ENCODE measurements at regions not wholly inside any gene's neighbourhood (a gene's known extent, or its start where the extent isn't known, plus 50 kb on each side); places are given as distances from the start of the nearest gene placed in this dataset.
A peak's percentile ranks its signal among the peaks of the same experiment; 100 is the strongest.

DNA sequence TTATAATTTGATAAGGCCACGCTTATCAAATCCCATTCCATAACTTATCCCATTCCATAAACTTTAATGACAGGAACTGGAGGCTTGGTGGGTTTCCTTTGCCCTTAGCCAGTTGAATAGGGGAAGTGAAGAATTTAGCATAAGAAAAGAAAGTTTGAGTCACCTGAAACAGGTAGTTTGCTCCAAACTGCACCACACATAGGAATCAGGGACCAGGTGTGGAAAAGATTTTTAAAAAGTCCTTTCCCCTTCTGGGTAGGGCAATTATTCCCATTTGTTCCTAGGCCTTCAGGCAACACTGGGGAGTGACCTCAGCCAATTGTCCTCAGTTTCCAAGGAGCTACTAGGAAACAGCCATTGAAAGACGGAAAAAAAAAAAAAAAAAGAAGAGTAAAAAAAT, 525.7 kb upstream of the CNTN5 start:
- Mint-ChIP-seq H3K9me3 (peaks cover 0 to 3% of the 10 kb centered on the region in 2 experiments; a peak in 1 of 5 replicates), H3K27me3 (ENCODE audit: low read depth) (no peaks in the 10 kb centered on the region), H3K4me1 (peaks cover 17 to 24% of the 10 kb centered on the region in 2 experiments), H3K36me3 (ENCODE audit: insufficient read depth in 1 of 3, low read depth in 3 of 3) (peaks cover 0 to 4% (median 0%) of the 10 kb centered on the region in 3 experiments; a peak in 1 of 7 replicates), H3K4me3 (no peak overlapping the region), H3K27ac (peak overlapping the region; percentile 14 to 91 (median 84))
- H3K27me3 ChIP-seq (ENCODE audit: insufficient read depth, low read length): no peaks in the 10 kb centered on the region
- H3K4me1 ChIP-seq (ENCODE audit: insufficient read depth, low read length): peaks cover 3% of the 10 kb centered on the region; the same call in 1 of the 2 replicates
- no peak overlapping the region for H3K56ac ChIP-seq (ENCODE audit: insufficient read length, low read depth, low read length)
- no peak overlapping the region for H2AK5ac ChIP-seq (ENCODE audit: insufficient read length, low read length)
- no peak overlapping the region for H3K18ac ChIP-seq (ENCODE audit: insufficient read length, low read depth, low read length)
- H3K9me3 ChIP-seq (ENCODE audit: control insufficient read depth, low read depth, low read length): no peaks in the 10 kb centered on the region
- H2BK5ac ChIP-seq (ENCODE audit: insufficient read length, low read length): no peak overlapping the region
- no peak overlapping the region for H4K91ac ChIP-seq (ENCODE audit: insufficient read length, low read depth, low read length)
- no peak overlapping the region for H4K5ac ChIP-seq (ENCODE audit: insufficient read length, low read depth, low read length)
- H3K4me2 ChIP-seq (ENCODE audit: insufficient read depth, insufficient read length, low read length): peak overlapping the region; percentile 25
- TF ChIP-seq, protein P1, sequence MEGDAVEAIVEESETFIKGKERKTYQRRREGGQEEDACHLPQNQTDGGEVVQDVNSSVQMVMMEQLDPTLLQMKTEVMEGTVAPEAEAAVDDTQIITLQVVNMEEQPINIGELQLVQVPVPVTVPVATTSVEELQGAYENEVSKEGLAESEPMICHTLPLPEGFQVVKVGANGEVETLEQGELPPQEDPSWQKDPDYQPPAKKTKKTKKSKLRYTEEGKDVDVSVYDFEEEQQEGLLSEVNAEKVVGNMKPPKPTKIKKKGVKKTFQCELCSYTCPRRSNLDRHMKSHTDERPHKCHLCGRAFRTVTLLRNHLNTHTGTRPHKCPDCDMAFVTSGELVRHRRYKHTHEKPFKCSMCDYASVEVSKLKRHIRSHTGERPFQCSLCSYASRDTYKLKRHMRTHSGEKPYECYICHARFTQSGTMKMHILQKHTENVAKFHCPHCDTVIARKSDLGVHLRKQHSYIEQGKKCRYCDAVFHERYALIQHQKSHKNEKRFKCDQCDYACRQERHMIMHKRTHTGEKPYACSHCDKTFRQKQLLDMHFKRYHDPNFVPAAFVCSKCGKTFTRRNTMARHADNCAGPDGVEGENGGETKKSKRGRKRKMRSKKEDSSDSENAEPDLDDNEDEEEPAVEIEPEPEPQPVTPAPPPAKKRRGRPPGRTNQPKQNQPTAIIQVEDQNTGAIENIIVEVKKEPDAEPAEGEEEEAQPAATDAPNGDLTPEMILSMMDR (conservative IDR thresholded peaks at IDR 0.05): no peak
- H3K27ac ChIP-seq (ENCODE audit: insufficient read length, low read depth, low read length): peak overlapping the region; percentile 78
- no peak overlapping the region for H3K4ac ChIP-seq (ENCODE audit: low read depth, low read length)
- H2AFZ ChIP-seq (ENCODE audit: low read length): no peak overlapping the region
- H2BK12ac ChIP-seq (ENCODE audit: insufficient read length, low read depth, low read length): no peak overlapping the region
- no peak overlapping the region for H2BK15ac ChIP-seq (ENCODE audit: low read depth, low read length)
- no peaks in the 10 kb centered on the region for H3K79me2 ChIP-seq (ENCODE audit: insufficient read depth, low read length)
- H4K8ac ChIP-seq (replicated peaks; ENCODE audit: insufficient read length, low read depth, low read length): no peak overlapping the region
- H2BK20ac ChIP-seq (ENCODE audit: low read depth, low read length, poor library complexity, severe bottlenecking): peak overlapping the region; percentile 45
- DNase-seq: no peak
- no peak overlapping the region for H3T11ph ChIP-seq (ENCODE audit: low read length)
- no peak overlapping the region for H3K23ac ChIP-seq (ENCODE audit: insufficient read length, low read depth, low read length)
- WGBS (ENCODE audit: extremely low coverage, insufficient read length, low lambda C conversion rate): no CpG with 5 or more reads among the region's 2 CpGs
- no peaks in the 10 kb centered on the region for H3K79me1 ChIP-seq (ENCODE audit: insufficient read depth, low read depth, low read length, poor library complexity, severe bottlenecking)
- H3K14ac ChIP-seq (ENCODE audit: insufficient read depth, low read length): no peak overlapping the region
- no peaks in the 10 kb centered on the region for H3K23me2 ChIP-seq (ENCODE audit: insufficient read length, low read depth, low read length, poor library complexity, severe bottlenecking)
- no peak overlapping the region for H3K9ac ChIP-seq (ENCODE audit: extremely low read depth, insufficient read length, low read length)
- H2BK120ac ChIP-seq (ENCODE audit: low read depth, low read length, poor library complexity, severe bottlenecking): no peak overlapping the region
- no peaks in the 10 kb centered on the region for H4K20me1 ChIP-seq (ENCODE audit: control insufficient read depth, insufficient read depth, insufficient read length)
